Progenitor cell of endocrine pancreas (in vitro differentiated cells): ENCODE measurements at regions not wholly inside any gene's neighbourhood (a gene's known extent, or its start where the extent isn't known, plus 50 kb on each side); places are given as distances from the start of the nearest gene placed in this dataset.

ENCODE experiments used
- DNase-seq: peaks from one replicate; pipeline ENCODE4 v3.0.0; 2021; ENCODE audit warnings: low spot score; ENCODE audit not compliant: unreplicated experiment
- H3K27ac Mint-ChIP-seq: 2 replicates; pipeline ENCODE4 v1.8.0; 2021; ENCODE audit warnings: mild to moderate bottlenecking, moderate library complexity, mixed read lengths
- H3K27me3 Mint-ChIP-seq: 2 replicates; pipeline ENCODE4 v1.8.0; 2021; ENCODE audit warnings: mixed read lengths
- H3K36me3 Mint-ChIP-seq: 2 replicates; pipeline ENCODE4 v1.8.0; 2022; ENCODE audit warnings: mixed read lengths; ENCODE audit not compliant: insufficient read depth
- H3K4me1 Mint-ChIP-seq: 2 replicates; pipeline ENCODE4 v1.8.0; 2021; ENCODE audit warnings: low read depth, mixed read lengths
- H3K4me3 Mint-ChIP-seq: 2 replicates; pipeline ENCODE4 v1.8.0; 2021; ENCODE audit warnings: low read depth, mild to moderate bottlenecking, moderate library complexity, mixed read lengths
- H3K9me3 Mint-ChIP-seq: 2 replicates; pipeline ENCODE4 v1.8.0; 2021; ENCODE audit warnings: low read depth, mixed read lengths
- CTCF ChIP-seq: fragments of 200-600 bp; sonication (generic); IDR thresholded peaks from one replicate; pipeline ENCODE4 v1.5.0; 2021; ENCODE audit warnings: antibody characterized with exemption, mild to moderate bottlenecking; ENCODE audit not compliant: unreplicated experiment

DNA sequence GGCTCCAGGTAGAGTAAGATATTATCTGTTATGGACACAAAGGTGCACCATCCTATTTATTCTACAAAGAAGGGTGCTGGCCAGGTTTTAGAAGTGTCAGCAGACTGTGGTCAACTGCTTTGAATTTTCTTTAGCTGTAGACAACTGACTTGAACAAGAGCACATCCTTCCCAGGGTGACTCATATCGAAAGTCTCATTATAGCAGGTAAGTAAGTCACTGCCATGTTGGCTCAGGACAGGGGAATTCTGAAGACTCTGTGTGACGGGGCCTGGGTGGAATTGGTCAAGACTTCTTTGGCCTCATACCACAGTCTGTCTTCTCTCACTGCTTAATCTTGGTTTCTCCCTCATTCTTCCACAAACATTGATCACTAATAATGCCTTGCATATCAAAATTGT, 214.5 kb upstream of the CDH9 start:
- H3K36me3 Mint-ChIP-seq, result no peaks in the 10 kb centered on the region
- no peaks in the 10 kb centered on the region for H3K4me1 Mint-ChIP-seq
- no peak for DNase-seq
- no peak overlapping the region for H3K4me3 Mint-ChIP-seq
- TF ChIP-seq CTCF, result no peak
- H3K27ac Mint-ChIP-seq, result no peak overlapping the region
- no peaks in the 10 kb centered on the region for H3K9me3 Mint-ChIP-seq
- H3K27me3 Mint-ChIP-seq, result no peaks in the 10 kb centered on the region

DNA sequence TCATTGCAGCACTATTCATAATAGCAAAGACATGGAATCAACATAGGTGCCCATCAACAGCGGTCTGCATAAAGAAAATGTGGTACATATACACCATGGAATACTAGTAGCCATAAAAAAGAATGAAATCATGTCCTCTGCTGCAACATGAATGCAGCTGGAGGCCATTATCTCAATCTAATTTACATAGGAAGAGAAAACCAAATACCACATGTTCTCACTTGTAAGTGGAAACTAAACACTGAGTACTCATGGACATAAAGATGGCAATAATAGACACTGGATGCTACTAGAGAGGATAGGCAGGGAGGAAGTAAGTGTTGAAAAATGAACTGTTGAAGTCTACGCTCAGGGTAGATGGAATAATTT, 203.9 kb upstream of the CDH9 start:
- H3K36me3 Mint-ChIP-seq, result no peaks in the 10 kb centered on the region
- no peak for TF ChIP-seq CTCF
- H3K4me3 Mint-ChIP-seq, result no peak overlapping the region
- no peak for DNase-seq
- no peak overlapping the region for H3K27ac Mint-ChIP-seq
- H3K27me3 Mint-ChIP-seq, result no peaks in the 10 kb centered on the region
- no peaks in the 10 kb centered on the region for H3K9me3 Mint-ChIP-seq
- H3K4me1 Mint-ChIP-seq, result no peaks in the 10 kb centered on the region

DNA sequence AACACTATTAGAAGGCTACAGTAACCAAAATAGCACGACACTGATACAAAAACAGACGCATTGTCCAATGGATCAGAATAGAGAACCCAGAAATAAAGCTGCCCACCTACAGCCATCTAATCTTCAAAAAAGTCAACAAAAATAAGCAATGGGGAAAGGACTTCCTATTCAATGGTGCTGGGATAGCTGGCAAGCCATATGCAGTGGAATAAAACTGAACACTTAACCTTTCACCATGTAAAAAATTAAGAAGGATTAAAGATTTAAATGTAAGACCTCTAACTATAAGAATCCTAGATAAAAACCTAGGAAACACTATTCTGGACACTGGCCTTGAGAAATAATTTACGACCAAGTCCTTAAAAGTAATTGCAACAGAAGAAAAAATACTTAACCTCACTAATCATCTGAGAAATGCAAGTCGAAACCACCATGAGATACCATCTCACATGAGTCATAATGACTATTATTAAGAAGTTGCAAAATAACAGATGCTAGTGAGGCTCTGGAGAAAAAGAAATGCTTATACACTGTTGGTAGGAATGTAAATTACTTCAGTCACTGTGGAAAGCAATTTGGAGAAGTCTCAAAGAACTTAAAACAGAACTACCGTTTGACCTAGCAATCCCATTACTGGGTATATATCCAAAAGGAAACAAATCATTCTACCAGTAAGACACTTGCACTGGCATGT, 203.3 kb upstream of the CDH9 start:
- no peaks in the 10 kb centered on the region for H3K9me3 Mint-ChIP-seq
- H3K27ac Mint-ChIP-seq, result no peak overlapping the region
- H3K4me3 Mint-ChIP-seq, result no peak overlapping the region
- no peaks in the 10 kb centered on the region for H3K27me3 Mint-ChIP-seq
- DNase-seq, result no peak
- H3K4me1 Mint-ChIP-seq, result no peaks in the 10 kb centered on the region
- TF ChIP-seq CTCF, result no peak
- H3K36me3 Mint-ChIP-seq, result no peaks in the 10 kb centered on the region

- Mint-ChIP-seq H3K4me3 (no peak overlapping the region), H3K9me3 (no peaks in the 10 kb centered on the region), H3K36me3 (no peaks in the 10 kb centered on the region), H3K4me1 (no peaks in the 10 kb centered on the region), H3K27ac (no peak overlapping the region), H3K27me3 (no peaks in the 10 kb centered on the region)
- TF ChIP-seq CTCF, result no peak
- no peak for DNase-seq
Measured at GRCh38 chr5:27240791-27241190, 202.4 kb upstream of the CDH9 start.

DNA sequence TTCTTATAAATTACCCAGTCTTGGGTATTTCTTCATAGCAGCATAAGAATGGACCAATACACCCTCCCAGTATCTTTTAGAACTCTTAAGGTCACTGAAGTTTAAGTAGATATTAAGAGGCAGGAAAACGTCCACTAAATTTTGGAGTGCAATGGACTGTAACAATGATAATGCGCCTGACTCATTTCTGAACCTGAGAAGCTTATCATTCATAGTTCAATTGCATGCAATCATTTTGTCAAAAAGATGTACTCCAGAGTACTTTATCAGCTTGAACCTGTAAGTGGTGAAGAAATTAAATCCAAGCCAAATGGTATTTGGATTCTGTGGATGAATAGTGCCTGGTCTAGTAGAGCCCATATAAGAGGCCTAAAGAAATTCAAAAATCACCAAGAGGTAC, 196.5 kb upstream of the CDH9 start:
- no peak for TF ChIP-seq CTCF
- Mint-ChIP-seq H3K4me3 (no peak overlapping the region), H3K9me3 (no peaks in the 10 kb centered on the region), H3K4me1 (no peaks in the 10 kb centered on the region), H3K27ac (no peak overlapping the region), H3K27me3 (no peaks in the 10 kb centered on the region), H3K36me3 (no peaks in the 10 kb centered on the region)
- no peak for DNase-seq
